HG02981 (cell line): ENCODE measurements at regions not wholly inside any gene's neighbourhood (a gene's known extent, or its start where the extent isn't known, plus 50 kb on each side); places are given as distances from the start of the nearest gene placed in this dataset.

Source experiments
- ATAC-seq: cut with Tn5 transposase; IDR thresholded peaks from one replicate; pipeline ENCODE4 v1.9.1; 2021; ENCODE audit warnings: mild to moderate bottlenecking, moderate library complexity; ENCODE audit not compliant: unreplicated experiment

GRCh38 chr3:6120786-6121185 is 740.1 kb upstream of the GRM7 start:
- no peak for ATAC-seq

DNA sequence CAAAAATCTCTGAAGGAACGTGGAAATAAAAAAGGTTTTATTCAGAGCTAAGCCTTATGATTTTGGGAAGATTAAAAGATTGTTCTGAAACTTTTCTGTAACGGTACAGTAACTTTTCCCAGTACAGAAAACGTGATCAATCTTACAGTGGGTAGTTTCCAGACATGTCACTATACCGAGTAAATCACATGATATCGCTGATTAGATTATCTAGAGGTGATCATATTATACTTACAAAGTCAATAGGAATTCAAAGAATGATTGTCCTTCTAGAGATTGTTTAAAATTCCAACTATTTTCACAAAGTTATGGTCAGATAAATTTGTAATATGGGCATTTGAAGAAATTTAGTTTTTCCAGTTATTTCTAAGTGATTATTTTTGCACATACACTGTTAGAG is 736.0 kb upstream of the GRM7 start:
- no peak for ATAC-seq

DNA sequence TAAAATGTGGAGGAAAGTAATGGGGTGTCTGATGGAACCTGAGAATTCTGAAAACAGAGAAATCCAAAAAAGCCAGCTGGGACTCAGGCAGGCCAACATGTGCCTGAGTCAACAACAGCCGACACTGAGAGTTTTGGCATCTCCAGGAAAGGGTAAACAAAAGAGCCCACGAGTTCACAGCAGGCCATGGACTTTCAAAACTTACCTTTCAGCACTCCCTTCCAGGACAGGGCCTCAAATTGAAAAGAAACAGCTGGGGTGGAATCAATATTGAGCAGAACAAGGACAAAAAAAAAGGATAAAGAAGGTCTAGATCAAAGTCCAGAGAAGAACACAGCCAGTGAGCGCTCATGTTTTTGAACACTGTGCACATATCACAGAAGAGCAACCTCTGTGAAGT is 735.4 kb upstream of the GRM7 start:
- ATAC-seq, result no peak

GRCh38 chr3:6132684-6133432 is 728.1 kb upstream of the GRM7 start:
- ATAC-seq, result peak; percentile 37

GRCh38 chr3:6142707-6143106 is 718.2 kb upstream of the GRM7 start:
- no peak for ATAC-seq

- no peak for ATAC-seq
These were observed 713.0 kb upstream of the GRM7 start for GRCh38 chr3:6147883-6148282.

DNA sequence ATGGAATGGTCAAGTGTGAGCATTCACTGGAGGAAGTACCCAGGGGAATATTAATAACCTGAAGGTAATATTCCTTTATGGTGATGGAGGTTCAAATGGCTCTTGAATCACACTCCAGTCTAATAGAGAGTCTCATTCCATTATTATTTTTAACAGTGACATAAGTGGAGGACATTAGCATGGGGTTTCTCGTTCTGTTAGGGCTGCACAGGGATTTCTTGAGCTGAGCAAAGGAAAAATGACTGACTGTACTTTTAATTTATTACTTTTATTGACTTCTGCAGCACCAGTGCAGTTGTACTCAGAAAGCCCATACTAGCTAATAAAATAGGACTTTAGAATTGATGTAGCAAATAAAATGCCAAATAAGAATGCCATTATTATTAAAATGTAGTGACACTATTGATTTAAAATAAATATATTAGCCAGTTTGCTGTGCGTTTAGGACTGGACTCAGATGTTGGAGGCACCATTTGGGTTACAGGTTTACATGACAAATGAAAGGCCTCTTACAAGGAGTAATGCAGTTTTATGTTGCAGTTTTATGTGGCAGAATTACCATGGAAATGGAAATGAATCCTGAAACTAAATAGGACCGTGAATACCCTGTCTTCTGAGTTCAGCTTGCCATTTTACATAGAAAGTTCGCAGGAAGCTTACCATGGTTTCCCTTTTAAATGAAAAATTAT is 705.1 kb upstream of the GRM7 start:
- no peak for ATAC-seq

- ATAC-seq, result no peak
These were observed 695.0 kb upstream of the GRM7 start for GRCh38 chr3:6165951-6166350.

- ATAC-seq, result no peak
These were observed 692.7 kb upstream of the GRM7 start for GRCh38 chr3:6168256-6168655.

- ATAC-seq, result no peak
These were observed 687.9 kb upstream of the GRM7 start for GRCh38 chr3:6172871-6173642.

GRCh38 chr3:6177417-6177816 is 683.5 kb upstream of the GRM7 start:
- ATAC-seq, result no peak

- no peak for ATAC-seq
These were observed 681.2 kb upstream of the GRM7 start for GRCh38 chr3:6179761-6180160.

GRCh38 chr3:6180171-6180570 is 680.7 kb upstream of the GRM7 start:
- ATAC-seq, result no peak

- ATAC-seq, result no peak
These were observed 678.4 kb upstream of the GRM7 start for GRCh38 chr3:6182476-6182875.

- ATAC-seq, result no peak
These were observed 678.0 kb upstream of the GRM7 start for GRCh38 chr3:6182909-6183308.

DNA sequence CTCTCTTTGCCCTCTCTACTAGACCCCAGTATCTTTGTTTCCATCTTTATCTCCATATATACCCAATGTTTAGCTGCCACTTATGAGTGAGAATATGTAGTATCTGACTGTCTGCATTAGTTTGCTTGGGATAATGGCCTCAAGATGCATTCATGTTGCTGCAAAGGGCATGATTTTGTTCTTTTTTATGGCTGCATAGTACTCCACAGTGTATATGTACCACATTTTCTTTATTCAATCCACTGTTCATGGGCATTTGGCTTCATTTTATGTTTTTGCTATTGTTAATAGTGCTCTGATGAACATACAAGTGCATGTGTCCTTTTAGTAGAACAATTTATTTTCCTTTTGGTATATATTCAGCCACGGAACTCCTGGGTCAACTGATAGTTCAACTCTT is 671.5 kb upstream of the GRM7 start:
- ATAC-seq, result no peak

DNA sequence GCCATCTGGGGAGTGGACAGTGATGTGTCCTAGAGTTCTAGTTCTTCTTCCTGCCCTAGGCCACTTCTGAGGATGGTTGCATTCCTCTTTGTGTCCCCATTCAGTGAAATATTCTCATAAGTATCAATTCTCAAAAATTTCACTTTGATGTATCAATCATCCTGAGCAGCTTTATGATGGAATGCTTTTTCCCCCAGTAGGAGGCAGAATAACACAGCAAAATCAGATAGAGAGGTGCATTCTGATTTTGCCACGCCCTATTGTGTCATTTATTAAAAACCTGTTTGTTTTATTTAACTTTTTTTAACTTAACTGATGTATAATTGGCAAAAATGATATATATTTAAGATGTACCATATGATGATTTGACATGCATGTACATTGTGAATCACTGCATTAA is 656.0 kb upstream of the GRM7 start:
- ATAC-seq, result no peak

DNA sequence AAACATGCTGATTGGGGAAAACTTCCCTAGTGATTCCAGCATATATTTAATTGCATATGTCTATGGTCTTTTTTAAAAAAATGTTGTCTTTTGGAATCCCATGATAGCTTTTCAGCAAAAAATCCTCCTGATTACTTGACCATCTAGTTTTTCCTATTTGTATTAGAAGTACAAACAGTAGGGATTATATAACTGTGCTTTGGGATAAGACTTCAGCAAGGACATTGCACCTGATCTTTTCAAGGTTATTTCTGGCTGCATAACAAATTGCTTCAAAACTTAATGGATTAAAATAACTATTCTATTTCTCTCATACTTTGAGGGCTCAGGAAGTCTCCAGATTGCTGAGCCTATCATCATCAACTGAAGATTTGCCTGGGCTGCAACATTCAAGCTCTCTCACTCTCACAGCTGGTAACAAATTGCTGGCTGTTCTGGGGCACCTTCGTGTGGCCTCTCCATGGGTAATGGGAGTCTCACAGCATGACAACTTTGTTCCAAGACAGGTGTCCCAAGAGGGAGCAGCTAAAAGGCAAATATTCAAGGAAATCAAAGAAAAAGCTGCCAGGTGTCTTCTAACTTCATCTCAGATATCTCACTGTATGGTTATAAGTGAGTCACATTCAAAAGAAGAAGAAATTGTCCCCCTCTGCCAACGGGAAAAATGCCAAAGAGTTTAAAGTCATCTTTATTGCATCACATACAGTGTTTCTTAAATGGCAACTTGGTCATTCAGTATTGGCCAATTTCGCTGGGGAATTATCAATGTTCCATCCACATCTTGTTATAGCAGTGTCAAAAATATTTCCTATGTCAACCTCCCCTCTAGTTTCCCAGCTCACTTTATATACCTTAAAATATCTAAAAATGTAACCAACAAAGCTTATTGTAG is 644.5 kb upstream of the GRM7 start:
- no peak for ATAC-seq

DNA sequence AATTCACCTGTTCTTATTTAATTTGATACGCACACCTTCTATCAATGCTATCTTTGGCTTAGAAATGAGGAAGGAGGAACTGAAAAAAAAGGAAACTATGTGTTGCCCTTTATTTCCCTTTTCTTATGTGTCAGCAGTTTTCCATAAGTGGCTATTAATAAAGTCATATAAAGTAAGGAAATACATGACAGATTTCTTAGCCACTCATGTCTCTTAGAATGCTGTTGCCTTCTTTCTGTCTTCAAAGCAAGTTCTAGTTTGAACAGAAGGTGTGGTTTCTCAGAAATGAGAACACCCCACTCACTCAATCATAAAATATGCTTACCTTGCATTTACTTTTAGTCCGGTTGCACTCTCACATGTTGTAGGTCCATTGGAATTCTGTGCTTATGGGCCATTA is 640.5 kb upstream of the GRM7 start:
- no peak for ATAC-seq

DNA sequence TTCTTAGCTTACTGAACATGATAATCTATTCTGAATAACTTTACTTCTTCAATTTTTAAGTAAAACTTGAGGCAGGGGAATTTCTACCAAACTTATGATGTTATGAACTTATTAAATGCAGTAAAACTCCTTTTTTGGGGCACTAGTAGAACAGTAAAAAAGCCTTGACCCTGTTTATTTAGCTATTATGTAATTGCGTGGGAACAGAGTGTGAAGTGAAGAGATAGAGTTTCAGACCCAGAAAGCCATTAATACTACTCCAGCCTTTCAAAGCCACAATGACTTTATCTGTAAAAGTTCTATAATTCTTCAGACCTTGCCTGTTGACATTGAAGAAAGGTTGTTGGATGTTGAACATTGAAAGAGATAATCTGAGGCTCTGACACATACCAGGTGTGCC is 638.8 kb upstream of the GRM7 start:
- no peak for ATAC-seq

GRCh38 chr3:6223572-6223971 is 637.3 kb upstream of the GRM7 start:
- no peak for ATAC-seq
